ENCODE measurements at regions not wholly inside any gene's neighbourhood (a gene's known extent, or its start where the extent isn't known, plus 50 kb on each side); places are given as distances from the start of the nearest gene placed in this dataset.
A peak's percentile ranks its signal among the peaks of the same experiment; 100 is the strongest.
"Not testable (repeated sequence)": the region's sequence is repeated elsewhere in the genome, so short reads cannot be mapped to it uniquely, and the experiment has no call there.

DNA sequence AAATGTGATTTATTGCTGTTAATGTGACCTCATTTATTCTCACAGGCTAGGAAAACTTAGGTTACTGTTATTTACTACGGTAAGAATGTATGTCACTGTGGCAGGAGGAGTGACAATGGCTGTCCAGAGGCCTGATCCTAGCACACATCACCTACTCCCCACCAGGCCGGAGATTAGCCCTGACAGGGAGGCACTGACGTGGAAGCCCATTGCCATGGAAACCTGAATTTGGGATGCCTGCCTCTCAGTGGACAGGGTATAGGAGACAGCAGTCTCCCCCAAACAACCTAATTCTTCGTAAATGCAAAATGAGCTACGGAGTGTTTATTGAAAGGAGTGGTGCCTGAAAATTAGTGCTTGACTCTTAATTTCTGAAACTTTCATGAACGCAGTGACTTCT lies 87.6 kb upstream of the SMARCA2 start:
- peak; percentile 9 for FAIRE-seq
- TF ChIP-seq POLR2AphosphoS5 (IDR thresholded peaks at IDR 0.05; ENCODE audit: low read depth, low read length) (no peak), POLR2A (IDR thresholded peaks at IDR 0.05; ENCODE audit: low read depth, low read length) (no peak), TAF1 (IDR thresholded peaks at IDR 0.05; ENCODE audit: borderline replicate concordance, low read depth, low read length) (no peak)
- no peak for DNase-seq (ENCODE audit: insufficient read length)

DNA sequence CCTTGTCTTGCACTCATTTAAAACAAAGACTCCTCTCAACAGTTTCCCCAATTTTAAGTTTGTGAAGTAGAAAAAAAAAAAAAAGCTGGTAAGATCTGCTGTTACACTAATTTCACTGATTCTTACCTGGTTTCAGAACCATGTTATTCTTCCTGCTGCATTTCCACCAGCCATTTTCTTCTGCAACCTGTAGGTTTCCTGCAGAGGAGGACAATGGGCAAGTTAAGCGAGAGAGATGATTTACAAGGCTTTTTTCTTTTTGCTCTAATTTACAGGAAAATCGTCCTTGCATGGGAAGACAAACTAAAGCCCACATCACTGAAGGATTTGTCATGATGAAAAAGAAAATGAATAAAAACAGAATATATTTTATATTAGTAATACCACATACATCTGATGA lies 86.0 kb upstream of the SMARCA2 start:
- no peak for FAIRE-seq
- no peak for DNase-seq (ENCODE audit: insufficient read length)
- TF ChIP-seq TAF1 (IDR thresholded peaks at IDR 0.05; ENCODE audit: borderline replicate concordance, low read depth, low read length) (no peak), POLR2A (IDR thresholded peaks at IDR 0.05; ENCODE audit: low read depth, low read length) (no peak), POLR2AphosphoS5 (IDR thresholded peaks at IDR 0.05; ENCODE audit: low read depth, low read length) (no peak)

DNA sequence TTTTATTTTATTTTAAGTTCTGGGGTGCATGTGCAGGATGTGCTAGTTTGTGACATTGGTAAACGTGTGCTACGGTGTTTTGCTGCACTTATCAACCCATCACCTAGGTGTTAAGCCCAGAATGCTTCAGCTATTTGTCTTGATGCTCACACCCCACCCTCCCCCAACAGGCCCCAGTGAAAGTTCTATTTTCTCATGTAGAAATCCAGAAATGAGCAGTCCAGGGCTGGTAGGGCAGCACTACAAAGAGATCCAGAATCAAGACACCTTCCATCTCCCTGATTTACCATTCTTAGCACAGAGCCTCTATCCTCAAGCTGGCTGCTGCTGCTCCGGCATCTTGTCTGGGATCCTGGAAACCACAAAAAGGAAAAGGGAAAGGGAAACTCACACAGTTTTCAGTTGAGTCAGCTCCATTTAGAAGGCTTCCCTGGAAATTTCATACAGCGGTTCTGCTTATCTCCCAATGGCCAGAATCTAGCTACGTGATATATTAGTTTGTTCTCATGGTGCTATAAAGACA lies 85.4 kb upstream of the SMARCA2 start:
- DNase-seq (ENCODE audit: insufficient read length), result no peak
- TF ChIP-seq POLR2AphosphoS5 (IDR thresholded peaks at IDR 0.05; ENCODE audit: low read depth, low read length), result no peak
- TF ChIP-seq POLR2A (IDR thresholded peaks at IDR 0.05; ENCODE audit: low read depth, low read length), result 0 out of 2 replicates have a peak, but pooled peaks have one; percentile 19
- FAIRE-seq, result peak; percentile 95

DNA sequence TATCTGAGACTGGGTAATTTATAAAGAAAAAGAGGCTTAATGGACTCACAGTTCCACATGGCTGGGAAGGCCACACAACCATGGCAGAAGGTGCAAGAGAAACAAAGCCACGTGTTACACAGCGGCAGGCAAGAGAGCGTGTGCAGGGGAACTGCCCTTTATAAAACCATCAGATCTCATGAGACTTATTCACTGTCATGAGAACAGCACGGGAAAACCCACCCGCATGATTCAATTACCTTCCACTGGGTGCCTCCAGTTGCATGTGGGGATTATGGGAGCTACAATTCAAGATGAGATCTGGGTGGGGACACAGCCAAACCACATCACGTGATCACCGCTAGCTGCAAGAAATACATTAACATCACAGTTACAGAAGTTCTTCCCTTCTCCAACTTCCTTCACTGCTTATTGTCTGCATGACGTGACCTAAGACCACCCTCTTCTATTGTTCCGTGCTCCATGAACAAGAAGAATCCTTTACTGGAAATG lies 84.9 kb upstream of the SMARCA2 start:
- TF ChIP-seq POLR2A (IDR thresholded peaks at IDR 0.05; ENCODE audit: low read depth, low read length), result peak; percentile 58
- peak; percentile 92 for FAIRE-seq
- not testable (repeated sequence) for DNase-seq (ENCODE audit: insufficient read length)

DNA sequence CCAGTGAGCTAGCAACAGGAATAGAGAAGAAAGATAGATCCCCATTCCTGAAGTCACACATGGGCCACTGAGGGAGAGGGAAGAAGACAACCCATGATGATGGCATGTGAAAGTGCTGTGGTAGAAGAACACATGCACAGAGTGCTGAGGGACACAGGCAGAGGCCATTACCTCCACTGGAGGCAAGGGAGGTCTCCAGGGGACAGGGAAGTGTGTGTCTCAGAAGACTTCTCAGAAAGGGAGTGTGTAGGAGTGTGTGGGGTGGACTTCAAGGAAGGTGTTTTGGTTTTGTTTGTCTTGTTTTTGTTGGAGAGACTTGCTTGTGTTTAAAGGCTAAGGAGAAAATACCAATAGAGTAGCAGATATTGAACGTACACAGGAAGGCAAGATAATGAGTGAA lies 77.0 kb upstream of the SMARCA2 start:
- no peak for DNase-seq (ENCODE audit: insufficient read length)
- no peak for FAIRE-seq
- TF ChIP-seq POLR2AphosphoS5 (IDR thresholded peaks at IDR 0.05; ENCODE audit: low read depth, low read length) (no peak), TAF1 (IDR thresholded peaks at IDR 0.05; ENCODE audit: borderline replicate concordance, low read depth, low read length) (no peak), POLR2A (IDR thresholded peaks at IDR 0.05; ENCODE audit: low read depth, low read length) (0 out of 2 replicates have a peak, but pooled peaks have one; percentile 21)

DNA sequence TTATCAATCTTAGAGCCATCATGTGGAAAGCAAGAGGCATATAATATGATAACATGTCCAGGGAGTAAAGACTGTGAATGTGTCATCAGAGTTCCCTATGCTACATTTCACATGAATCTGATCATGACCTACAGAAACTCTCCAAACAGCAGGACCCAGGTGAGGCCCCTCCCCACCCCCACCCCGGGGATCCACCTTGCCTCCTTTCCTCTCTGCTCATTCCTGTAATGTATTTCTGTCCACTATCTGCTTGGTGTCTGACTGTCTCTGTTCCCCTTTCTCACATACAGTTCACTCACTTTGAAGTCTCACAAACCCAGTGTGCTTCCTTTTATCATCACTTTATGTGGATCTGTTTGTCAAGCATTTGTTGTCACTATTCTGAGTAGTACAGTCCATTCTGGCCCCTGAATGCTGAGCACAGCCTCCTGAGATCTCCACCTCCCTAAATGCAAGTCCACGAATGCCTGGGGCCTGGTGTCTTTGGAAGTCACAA lies 76.4 kb upstream of the SMARCA2 start:
- DNase-seq (ENCODE audit: insufficient read length), result peak; percentile 32
- TF ChIP-seq POLR2A (IDR thresholded peaks at IDR 0.05; ENCODE audit: low read depth, low read length) (no peak), TAF1 (IDR thresholded peaks at IDR 0.05; ENCODE audit: borderline replicate concordance, low read depth, low read length) (no peak), POLR2AphosphoS5 (IDR thresholded peaks at IDR 0.05; ENCODE audit: low read depth, low read length) (peak; percentile 57; the same call in 1 of the 2 replicates)
- peak; percentile 96 for FAIRE-seq

DNA sequence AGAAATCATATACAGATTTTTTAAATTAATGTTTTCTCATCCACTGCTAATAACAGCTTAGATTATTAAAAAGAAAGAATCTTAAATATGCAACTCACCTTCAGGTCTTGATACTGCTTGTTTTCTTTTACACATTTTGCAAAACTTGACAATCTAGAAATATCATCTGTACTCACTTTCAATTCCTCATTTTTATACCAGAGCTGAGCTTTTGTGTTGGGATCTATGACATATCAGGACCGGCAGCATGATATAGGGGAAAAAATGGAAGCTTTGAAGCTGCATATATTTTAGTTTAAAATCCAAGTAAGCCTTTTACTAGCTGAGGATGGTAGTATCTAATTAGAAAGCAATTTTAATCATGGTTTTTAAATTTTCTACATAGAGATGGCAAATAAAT lies 75.7 kb upstream of the SMARCA2 start:
- no peak for TF ChIP-seq POLR2AphosphoS5 (IDR thresholded peaks at IDR 0.05; ENCODE audit: low read depth, low read length)
- no peak for TF ChIP-seq TAF1 (IDR thresholded peaks at IDR 0.05; ENCODE audit: borderline replicate concordance, low read depth, low read length)
- TF ChIP-seq POLR2A (IDR thresholded peaks at IDR 0.05; ENCODE audit: low read depth, low read length), result no peak
- DNase-seq (ENCODE audit: insufficient read length) (no peak), FAIRE-seq (no peak)

DNA sequence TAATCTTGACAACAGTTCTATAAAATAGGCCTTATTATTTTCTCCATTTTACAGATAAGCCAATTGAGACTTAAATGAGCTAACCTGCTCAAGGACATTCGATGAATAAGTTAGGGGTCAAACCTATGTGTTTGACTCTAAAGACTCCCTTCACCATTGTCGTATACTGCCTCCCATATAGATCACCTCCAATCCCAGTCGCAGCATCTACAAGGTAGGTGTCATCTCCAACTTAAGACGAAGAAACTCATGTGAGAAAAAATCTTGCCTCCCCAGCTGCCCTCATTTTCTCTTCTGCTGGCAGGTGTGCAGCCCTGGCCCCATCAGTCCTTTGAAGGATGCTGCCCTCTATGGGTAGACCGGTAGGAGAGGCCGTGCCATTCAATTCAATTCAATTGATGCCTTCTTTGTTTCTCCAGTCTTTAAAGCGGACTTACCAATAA lies 75.2 kb upstream of the SMARCA2 start:
- FAIRE-seq (peak; percentile 96), DNase-seq (ENCODE audit: insufficient read length) (peak; percentile 48)
- 0 out of 2 replicates have a peak, but pooled peaks have one; percentile 45 for TF ChIP-seq POLR2AphosphoS5 (IDR thresholded peaks at IDR 0.05; ENCODE audit: low read depth, low read length)
- no peak for TF ChIP-seq TAF1 (IDR thresholded peaks at IDR 0.05; ENCODE audit: borderline replicate concordance, low read depth, low read length)

DNA sequence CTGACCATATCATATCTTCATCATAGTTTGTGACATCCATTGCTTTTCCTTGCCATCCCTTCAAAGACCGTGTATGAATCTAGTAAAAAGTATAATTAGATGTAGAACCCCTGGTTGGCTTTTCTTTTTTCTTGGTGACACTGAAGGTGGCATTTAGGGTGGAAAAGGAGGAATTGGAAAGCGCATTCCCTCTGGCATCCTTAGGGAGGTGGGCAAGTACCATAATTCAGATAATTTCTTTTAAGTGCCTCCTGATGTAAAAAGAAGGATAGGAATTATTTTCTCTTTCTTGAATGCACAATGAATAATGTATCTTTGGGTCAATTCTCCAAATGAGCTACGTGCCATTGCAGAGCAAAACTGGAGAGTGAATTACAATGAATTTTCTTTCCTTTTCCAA lies 73.2 kb upstream of the SMARCA2 start:
- FAIRE-seq (peak; percentile 30), DNase-seq (ENCODE audit: insufficient read length) (no peak)
- no peak for TF ChIP-seq TAF1 (IDR thresholded peaks at IDR 0.05; ENCODE audit: borderline replicate concordance, low read depth, low read length)
- TF ChIP-seq POLR2A (IDR thresholded peaks at IDR 0.05; ENCODE audit: low read depth, low read length), result no peak
- no peak for TF ChIP-seq POLR2AphosphoS5 (IDR thresholded peaks at IDR 0.05; ENCODE audit: low read depth, low read length)

DNA sequence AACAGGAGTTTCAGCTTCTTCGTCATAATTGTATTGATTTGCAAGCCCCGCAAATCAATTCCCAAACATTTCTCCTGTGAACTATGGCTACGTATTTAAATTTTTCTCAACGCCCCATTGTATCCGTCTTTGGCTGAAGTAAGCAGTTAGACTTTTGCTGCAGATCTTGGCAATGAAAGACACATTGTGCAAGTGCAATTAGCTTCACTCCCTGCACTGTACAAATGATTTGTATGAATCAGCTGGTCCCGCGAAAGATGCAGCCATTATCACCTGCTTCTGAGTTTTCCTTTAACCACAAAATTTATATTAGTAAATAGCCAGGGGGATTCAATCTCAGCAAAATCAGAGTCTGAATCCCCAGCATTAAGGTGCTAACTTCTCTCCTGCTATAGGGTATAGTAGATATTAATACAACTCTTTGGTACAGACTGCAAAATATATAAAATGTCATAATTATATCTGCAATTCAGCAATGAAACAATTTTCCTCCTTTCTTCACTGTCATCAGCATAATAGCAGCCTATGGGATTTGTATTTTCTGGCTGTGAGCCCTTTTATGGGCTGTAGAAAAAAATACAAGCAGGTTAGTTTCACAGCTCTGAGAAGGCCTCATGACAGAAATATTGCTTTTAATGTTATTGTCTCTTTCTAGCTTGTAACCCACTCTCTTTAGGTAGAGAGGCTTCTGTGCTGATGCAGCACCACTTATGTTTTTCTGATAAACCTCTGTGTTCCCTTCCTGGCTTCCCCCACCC lies 68.4 kb upstream of the SMARCA2 start:
- TF ChIP-seq TAF1 (IDR thresholded peaks at IDR 0.05; ENCODE audit: borderline replicate concordance, low read depth, low read length) (no peak), POLR2A (IDR thresholded peaks at IDR 0.05; ENCODE audit: low read depth, low read length) (no peak), POLR2AphosphoS5 (IDR thresholded peaks at IDR 0.05; ENCODE audit: low read depth, low read length) (no peak)
- FAIRE-seq (no peak), DNase-seq (ENCODE audit: insufficient read length) (no peak)

DNA sequence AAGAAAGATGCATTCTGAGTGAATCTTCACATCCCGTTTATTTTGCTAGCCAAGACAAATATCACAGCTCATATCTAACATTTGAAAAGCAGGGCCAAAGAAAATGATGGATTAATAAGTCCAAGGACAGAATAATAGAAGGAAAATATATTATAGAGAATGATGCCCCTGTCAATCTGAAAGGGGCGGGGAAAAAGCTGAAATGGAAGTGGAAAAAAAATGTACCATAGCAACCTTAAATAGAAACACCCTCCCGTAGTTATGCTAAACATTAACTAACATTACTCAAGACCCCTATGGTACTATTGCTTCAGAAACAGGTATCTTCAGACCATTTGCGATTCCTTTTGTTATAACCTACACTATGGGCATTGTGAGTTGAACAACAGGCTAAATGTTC lies 67.7 kb upstream of the SMARCA2 start:
- TF ChIP-seq TAF1 (IDR thresholded peaks at IDR 0.05; ENCODE audit: borderline replicate concordance, low read depth, low read length), result no peak
- no peak for TF ChIP-seq POLR2A (IDR thresholded peaks at IDR 0.05; ENCODE audit: low read depth, low read length)
- no peak for TF ChIP-seq POLR2AphosphoS5 (IDR thresholded peaks at IDR 0.05; ENCODE audit: low read depth, low read length)
- FAIRE-seq (peak; percentile 33), DNase-seq (ENCODE audit: insufficient read length) (no peak)

DNA sequence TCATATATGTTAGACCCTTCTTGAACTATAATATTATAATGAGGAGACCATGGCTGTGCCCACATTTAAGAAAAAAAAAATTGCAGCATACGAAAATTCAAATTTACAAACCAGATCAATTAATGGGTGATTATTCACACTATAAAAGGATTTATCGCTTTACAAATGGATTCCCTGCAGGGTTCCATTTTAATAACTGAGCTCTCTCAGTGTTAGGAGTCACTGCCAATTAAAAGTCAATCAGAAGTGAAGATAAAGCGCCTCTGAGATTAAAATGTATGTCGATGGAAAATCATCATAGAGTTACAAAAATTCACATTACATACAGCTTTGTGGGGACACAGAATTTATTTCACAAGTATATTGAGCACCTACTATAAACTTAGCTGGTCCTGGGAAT lies 66.6 kb upstream of the SMARCA2 start:
- FAIRE-seq (no peak), DNase-seq (ENCODE audit: insufficient read length) (no peak)
- TF ChIP-seq POLR2A (IDR thresholded peaks at IDR 0.05; ENCODE audit: low read depth, low read length) (no peak), TAF1 (IDR thresholded peaks at IDR 0.05; ENCODE audit: borderline replicate concordance, low read depth, low read length) (no peak)
